Endothelial cell of hepatic sinusoid (primary cell): ENCODE measurements at regions not wholly inside any gene's neighbourhood (a gene's known extent, or its start where the extent isn't known, plus 50 kb on each side); places are given as distances from the start of the nearest gene placed in this dataset.

ENCODE experiments used
- in situ Hi-C: cut with HindIII; loops from 2 replicates; pipeline ENCODE4 v1.10.0; 2017; ENCODE audit warnings: low sequenced_read_pairs

GRCh38 chr4:8688041-8688907, 95.7 kb downstream of the CPZ start:
- in situ Hi-C loops: no loop called here

GRCh38 chr4:8687083-8687482, 94.5 kb downstream of the CPZ start:
- in situ Hi-C loops: no loop called here

GRCh38 chr4:8685831-8686230, 93.3 kb downstream of the CPZ start:
- in situ Hi-C loops: no loop called here

- in situ Hi-C loops: no loop called here
These were observed 90.9 kb downstream of the CPZ start for GRCh38 chr4:8683462-8683861.

- in situ Hi-C loops: no loop called here
These were observed 90.2 kb downstream of the CPZ start for GRCh38 chr4:8682725-8683124.

- in situ Hi-C loops: no loop called here
These were observed 89.7 kb downstream of the CPZ start for GRCh38 chr4:8682296-8682695.

- in situ Hi-C loops: no loop called here
These were observed 88.8 kb downstream of the CPZ start for GRCh38 chr4:8681391-8681790.

- in situ Hi-C loops: loop anchor here (10.0 kb wide), 1 partner anchor 56 kb away; no protein-coding TSS in a partner anchor
These were observed 86.5 kb downstream of the CPZ start for GRCh38 chr4:8679032-8679431.

- in situ Hi-C loops: loop anchor here (10.0 kb wide), 1 partner anchor 58 kb away; no protein-coding TSS in a partner anchor
These were observed 84.1 kb downstream of the CPZ start for GRCh38 chr4:8676676-8677075.

- in situ Hi-C loops: loop anchor here (10.0 kb wide), 1 partner anchor 59 kb away; no protein-coding TSS in a partner anchor
These were observed 83.3 kb downstream of the CPZ start for GRCh38 chr4:8675906-8676305.

GRCh38 chr4:8675383-8675782, 82.8 kb downstream of the CPZ start:
- in situ Hi-C loops: loop anchor here (10.0 kb wide), 1 partner anchor 59 kb away; no protein-coding TSS in a partner anchor

GRCh38 chr4:8674311-8674885, 81.8 kb downstream of the CPZ start:
- in situ Hi-C loops: loop anchor here (10.0 kb wide), 1 partner anchor 60 kb away; no protein-coding TSS in a partner anchor

- in situ Hi-C loops: loop anchor here (10.0 kb wide), 1 partner anchor 62 kb away; no protein-coding TSS in a partner anchor
These were observed 80.5 kb downstream of the CPZ start for GRCh38 chr4:8673106-8673505.

- in situ Hi-C loops: loop anchor here (10.0 kb wide), 1 partner anchor 62 kb away; no protein-coding TSS in a partner anchor
These were observed 79.9 kb downstream of the CPZ start for GRCh38 chr4:8672486-8672885.

- in situ Hi-C loops: loop anchor here (10.0 kb wide), 1 partner anchor 63 kb away; no protein-coding TSS in a partner anchor
These were observed 79.2 kb downstream of the CPZ start for GRCh38 chr4:8671712-8672290.
